Fibroblast of skin of left quadriceps (primary cell): ENCODE measurements at regions not wholly inside any gene's neighbourhood (a gene's known extent, or its start where the extent isn't known, plus 50 kb on each side); places are given as distances from the start of the nearest gene placed in this dataset.

Source experiments
- DNase-seq, 2 experiments: peaks; one replicate each; pipeline ENCODE4 v3.0.0-alpha.2; 2013; ENCODE audit warnings: low read depth in 2 of 2

DNA sequence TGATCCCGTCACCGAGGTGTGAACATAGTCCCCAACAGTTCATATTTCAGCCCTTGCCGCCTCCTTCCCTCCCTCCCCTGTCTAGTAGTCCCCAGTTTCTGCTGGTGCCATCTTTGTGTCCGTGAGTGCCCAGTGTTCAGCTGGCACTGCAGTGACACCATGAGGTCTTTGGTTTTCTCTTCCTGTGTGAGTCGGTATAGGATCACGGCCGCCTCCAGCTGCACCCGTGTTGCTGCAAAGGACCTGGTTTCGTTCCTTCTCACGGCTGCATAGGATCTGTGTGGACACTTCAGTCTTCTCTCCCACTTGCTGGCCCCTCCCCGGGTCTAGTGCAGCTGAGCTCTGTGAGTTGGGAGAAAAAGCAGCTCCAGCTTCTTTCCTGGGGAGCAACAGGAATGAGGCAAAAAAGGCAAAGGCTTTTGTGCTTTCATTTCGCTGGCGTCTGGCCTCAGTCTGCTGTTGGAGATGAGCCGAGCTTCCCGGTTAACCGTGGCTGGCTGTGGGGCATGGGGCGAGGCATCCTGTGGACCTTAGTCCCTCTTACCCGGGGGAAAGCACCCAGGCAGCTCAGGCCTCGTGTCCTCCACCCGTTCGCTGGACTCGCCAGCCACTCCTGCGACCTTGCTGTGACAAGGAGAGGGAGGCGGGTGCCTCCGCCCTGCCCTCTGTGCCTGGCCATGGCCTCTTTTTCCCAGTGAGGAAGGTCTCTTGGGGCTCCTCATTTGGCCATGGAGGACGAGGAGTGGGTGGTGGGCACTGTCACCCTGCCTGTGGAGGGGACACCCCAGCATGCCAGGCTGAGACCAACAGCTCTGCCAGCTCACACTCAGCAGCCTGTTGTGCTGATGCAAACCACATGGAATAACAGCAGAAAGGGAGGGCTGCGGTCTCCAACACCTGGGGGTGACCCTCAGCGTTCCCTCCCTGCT lies 196.5 kb downstream of the TEX29 start:
- DNase-seq: no peak

DNA sequence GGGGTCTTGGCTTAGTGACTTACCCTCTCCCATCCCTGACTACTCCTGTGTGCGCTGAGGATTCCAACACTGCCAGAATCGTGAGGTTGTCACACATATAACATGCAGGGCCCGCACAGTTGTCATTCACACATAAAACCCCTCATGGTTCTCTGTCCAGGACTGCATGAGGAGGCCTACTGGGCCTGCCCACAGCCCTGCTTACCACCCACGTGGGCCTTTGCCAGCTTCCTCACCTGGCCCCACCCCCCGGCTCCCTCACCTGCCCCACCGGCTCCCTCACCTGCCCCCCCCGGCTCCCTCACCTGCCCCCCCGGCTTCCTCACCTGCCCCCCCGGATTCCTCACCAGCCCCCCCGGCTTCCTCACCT lies 197.2 kb downstream of the TEX29 start:
- no peak for DNase-seq

DNA sequence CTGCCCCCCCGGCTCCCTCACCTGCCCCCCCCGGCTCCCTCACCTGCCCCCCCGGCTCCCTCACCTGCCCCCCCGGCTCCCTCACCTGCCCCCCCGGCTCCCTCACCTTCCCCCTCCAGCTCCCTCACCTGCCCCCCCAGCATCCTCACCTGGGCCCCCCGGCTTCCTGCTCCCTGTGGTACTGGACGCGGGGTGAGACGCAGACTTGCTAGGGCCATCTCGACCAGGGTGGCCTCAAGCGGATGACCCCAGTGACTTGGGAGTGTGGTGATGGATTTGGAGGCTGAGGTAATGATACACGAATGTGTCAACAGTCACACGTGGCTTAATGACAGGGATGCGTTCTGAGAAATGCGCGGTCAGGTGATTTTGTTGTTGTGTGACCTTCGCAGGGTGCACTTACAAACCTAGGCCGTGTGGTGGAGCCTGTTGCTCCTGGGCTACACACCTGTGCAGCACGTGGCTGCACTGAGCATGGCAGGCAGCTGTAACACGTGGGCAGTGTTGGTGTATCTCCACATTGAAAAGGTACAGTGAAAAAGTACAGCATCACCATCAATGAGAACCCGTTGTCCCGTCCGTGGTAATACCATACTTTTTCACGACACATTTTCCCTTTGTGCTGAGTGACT lies 197.8 kb downstream of the TEX29 start:
- DNase-seq: no peak

DNA sequence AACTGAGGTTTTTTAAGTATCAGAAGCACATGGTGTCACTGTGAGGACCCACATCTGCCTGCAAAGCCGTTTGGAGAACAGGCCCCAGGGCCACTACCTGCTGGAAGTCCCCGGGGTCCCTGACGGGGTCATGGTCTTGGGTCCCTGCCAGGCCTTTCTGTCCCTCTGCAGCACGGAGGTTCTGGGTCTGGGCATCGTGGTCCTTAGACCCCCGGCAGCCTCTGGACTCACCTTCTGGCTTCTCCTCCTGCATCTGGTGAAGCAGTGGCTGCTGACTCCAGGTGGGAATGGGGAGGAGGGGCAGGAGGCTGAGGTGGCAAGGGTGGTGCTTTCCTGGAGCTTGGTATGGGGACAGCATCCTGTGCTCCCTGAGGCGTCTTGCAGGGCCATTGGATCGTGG lies 198.6 kb downstream of the TEX29 start:
- no peak for DNase-seq

DNA sequence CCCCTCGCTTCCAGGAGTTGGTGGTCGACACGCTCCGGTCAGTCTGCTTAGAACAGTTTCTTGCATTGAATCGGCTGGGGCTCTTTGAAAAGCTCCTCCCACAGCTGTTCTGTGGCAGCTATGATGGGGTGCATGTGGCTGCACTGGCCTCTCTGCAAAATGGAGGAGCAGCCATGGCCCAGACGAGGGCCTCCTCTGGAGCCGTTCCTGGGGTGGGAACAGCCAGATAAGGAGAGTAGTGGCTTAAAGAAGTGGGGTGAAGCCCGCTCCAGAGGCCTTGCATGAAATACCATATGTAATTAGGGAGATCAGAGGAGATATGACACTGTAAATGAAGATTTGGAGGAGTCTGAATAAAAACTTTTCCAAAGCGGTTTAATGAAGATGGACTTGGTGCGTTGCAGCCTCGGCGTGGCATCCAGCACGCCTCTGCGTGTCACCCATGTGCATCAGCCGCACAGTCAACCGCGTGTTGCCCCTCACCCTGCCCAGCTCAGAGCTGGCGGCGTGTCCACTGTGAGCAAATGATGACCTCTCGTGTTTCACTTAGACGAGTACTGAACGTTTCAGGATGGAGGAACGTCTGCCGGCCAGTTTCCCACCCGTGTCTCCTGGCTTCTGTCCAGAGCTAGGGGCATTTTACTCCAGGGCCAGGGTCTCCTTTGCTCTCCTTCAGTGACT lies 199.2 kb downstream of the TEX29 start:
- DNase-seq: no peak

DNA sequence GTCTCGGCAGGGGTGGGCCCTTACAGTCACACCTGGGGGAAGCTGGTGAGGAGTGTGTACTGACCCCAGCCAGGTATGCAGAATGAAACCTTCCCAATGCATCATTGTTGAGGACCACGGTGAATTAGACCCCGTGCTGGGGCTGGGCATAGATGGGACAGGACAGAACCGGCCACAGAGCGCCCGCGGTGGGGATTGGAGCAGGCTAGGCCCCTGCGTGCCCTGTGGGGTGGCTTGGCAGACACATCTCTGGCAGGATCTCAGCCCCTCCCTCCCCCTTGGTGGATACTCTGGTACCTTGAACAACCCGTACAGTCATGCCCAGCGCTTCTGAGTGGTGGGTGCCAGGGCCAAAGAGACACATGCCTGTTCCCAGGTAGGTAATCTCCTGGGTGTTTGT lies 200.6 kb downstream of the TEX29 start:
- no peak for DNase-seq

DNA sequence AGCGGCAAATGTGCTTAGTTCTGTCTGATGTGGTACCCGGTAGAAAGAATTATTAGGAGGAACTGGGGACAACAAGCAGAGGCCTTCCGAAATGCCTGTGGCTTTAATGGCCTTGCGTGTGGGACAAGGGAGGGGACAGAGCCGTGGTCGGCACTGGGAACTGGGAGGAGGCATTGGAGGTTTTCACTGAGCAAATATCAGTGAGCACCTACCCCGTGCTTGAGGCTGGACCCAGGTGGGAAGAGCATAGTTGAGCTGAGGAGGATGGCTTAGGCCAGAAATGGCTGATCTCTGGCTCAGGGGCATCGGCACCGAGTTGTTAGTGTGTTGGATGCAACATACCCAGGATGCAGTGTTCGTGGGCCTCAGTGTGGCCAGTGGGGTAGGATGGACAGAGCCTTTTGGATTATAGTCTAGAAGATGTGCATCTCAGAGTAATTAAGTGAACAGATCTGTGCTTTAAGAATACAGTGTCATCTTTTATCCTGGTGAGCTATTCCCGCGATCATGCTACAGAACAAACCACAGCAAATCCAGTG lies 201.3 kb downstream of the TEX29 start:
- no peak for DNase-seq

DNA sequence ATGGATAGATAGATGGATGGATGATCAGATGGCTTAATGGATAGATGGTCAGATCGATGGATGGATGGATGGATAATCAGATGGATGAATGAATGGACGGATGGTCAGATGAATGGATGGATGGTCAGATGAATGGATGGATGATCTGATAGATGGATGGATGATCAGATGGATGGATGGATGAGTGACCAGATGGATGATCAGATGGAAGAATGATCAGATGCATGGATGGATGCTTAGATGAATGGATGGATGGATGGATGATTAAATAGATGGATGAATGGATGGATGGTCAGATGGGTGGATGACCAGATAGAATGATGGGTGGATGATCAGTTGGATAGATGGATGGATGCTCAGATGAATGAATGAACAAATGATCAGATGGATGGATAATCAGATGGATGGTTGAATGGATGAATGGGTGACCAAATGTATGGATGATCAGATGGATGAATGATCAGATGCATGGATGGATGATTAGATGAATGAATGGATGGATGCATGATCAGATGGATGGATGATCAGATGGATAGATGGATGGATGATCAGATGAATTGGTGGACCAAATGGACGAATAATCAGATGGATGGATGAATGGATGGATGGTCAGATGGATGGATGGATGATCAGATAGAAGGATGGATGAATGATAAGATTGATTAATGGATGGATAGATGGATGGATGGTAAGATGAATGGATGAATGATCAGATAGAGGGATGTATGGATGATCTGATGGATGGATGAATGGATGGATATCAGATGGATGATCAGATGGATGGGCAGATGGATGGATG lies 205.1 kb downstream of the TEX29 start:
- DNase-seq: no peak

DNA sequence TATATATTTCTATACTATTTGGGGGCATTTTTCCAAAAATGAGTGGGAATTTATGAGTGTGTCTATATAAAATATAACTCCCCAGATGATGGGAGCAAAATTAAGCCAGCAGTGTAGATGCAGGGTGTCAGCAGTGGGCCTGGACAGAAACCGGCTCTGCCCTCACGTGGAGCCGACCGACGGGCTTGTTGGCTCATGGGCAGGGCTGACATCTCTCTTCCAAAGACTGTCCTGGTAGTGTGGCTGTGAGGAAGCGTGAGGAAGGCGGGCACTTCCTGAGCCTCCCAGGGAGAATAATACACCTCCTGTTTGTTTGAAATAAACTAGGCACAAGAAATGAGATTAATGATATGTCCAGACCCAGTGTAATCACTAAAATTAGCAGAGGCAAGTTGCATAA lies 206.5 kb downstream of the TEX29 start:
- no peak for DNase-seq

DNA sequence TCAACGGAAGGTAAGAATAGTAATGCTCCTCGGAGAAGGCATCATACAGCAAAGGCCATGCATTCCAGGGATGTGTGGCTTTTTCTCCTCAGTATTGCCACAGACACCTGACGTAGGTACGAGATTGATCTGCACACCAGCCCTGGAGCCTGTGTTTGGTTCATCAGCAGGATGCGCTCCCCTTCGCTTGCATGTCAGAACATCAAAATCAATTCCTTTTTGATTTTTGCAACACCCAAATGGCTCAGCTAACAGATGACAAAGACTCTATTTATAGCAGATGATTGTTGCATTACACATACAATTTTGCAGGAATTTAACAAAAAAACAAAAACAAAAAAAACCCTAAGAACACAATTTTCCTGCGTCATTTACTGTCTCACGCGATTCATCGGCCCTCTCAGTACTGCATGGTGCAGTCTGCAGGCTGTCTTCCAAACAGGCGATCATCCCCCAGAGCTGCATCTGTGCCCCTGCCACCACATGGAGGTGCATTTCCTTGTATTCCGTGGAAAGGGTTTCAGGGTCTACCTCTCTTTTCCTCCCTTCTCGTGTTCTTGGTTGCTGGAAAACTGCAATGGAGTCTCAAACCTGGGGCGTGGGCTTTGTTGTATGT lies 207.3 kb downstream of the TEX29 start:
- DNase-seq: no peak

DNA sequence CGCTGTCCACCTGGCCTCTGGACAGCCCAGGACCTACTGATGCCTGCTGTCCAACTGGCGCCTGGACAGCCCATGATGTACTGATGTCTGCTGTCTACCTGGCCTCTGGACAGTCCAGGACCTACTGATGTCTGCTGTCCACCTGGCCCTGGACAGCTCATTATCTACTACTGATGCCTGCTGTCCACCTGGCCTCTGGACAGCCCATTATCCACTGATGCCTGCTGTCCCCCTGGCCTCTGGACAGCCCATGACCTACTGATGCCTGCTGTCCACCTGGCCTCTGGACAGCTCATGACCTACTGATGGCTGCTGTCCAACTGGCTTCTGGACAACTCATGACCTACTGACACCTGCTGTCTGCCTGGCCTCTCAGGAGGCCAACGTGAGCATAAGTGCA lies 208.1 kb downstream of the TEX29 start:
- DNase-seq: no peak

DNA sequence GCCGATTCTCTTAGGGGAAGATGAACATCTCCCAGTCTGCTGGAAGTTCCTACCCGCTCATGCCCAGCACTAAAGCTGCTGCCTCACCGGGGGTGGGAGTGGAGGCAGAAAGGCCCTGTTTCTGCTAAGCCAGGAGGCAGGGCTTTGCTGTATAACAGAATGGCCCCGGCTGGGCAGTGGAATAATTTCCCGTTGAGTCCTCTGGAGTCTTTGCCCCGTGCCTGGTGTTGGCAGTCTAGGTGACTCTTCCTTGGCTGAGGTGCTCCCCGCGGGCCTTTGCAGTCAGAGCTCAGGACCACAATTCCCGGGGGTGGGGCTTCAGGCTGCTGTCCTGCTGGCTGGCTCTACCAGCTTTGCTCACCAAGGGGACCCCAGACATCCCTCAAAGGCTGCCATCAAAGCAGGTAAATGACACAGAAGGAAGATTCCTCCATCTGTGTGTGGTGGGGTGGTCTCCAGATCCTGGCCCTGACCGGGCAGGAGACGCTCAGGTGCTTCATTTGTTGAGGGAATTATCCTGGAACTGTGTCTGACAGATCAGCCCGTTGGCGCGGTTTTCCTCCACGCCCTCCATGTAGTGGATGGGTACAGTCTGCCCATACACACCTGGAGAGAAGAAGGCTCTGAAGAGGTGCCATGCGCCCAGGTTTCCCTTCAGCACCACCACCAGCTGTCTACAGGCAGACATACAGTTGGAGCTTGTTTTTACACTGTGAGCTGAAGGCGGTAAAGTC lies 209.9 kb downstream of the TEX29 start:
- DNase-seq: no peak

DNA sequence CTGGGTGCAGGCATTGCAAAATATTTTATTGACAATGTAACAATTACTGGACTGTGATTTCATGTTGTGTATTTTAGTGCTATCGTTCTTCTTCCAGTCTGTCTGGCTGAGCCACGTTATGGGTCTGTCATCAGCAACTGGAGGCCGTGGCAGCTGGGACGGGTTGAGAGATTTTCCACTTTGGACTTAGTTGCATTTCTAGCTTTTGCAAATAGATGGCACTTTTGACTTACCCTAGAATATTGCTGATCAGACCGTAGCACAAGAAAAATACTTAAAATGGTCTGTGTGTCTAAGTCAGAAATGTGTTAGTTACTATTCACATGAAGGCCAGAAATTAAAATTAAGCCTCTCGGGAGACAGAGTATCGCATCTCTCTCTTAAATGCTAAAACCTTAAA lies 211.1 kb downstream of the TEX29 start:
- DNase-seq: no peak

DNA sequence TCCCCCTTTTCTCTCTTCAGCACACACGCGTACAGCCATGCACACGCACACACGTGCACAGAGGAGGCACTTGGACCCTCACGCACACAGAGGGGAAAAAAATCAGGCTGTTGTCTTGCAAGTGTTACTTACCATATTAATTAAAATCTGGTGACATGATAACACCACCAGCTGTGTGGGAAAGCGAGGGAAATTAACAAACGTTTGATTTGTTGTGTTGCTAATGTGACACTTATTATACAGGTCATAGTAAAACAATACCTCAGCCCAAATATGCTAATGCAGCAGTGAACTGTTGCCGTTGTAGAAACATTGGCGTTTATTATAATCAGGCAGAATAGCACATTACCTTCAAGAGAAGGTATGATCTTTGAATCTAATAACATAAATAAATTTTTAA lies 211.7 kb downstream of the TEX29 start:
- DNase-seq: no peak

DNA sequence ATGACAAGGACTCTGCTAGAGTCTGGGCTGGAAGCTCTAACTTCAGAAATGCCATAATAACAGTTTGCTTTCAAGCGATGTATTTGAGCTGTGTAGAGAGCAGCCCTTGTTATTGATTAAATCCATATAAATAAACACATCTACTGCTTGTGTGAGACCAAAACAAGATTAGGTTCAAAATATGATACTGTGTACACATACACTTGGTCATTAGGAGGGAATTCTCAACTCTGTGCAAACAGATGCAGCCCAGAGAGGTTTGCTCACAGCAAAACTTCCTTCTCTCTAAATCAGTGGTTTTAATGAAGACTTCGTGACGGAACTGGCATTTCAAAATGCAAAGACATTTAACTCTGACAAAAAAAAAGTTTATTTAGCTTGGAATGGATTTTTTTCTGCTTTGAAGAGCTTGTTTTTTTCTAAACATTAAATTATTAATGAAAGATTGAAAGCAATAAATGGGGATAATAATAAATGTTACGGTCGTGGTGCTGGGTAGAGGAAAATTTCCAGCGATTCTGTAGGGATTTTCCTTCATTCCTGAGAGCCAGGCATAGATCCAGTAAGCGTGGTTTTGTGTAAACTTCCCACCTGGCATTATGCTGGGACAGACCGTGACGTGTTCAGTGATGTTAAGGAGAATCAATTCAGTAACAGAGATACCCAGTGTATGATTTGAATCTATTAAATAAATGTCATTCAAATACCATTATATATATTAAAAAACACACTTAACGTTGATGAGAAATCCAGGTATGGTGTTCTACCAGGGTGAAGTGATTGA lies 213.7 kb downstream of the TEX29 start:
- DNase-seq: no peak

DNA sequence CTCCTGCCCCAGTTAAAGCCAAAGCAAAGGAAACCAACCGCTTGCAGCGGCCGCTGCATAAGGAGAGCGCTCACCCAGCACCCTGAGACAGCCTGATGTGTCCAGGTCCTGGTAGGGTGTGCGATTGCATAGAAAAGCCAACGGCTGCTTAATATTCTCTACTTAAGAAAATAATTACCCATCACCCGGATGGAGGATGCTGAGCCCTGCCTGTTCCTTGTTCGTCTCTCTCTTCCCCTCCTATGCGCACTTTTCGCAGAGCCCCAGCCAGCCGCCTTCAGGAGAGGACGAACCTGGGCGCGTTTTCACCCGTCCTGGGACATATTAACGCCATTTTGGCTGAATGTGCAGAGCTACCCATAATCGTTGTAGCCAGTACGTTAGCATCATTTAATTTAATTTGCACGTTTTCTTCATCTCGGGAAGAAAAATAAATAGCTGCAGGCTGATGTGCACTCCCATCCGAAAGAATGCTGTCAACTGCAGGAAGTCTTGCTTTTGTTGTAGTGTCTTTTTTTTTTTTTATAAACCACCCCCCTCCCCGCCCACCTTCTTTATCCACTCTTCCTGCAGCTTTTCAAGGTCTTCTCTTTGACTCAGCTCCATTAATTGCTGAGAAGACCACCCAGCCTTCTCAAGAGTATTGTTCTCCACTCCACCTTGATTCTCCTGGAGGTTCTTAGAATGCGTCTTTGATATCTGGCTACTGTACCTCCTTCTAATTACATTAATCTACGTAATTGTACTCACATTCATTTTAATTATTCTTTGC lies 214.5 kb downstream of the TEX29 start:
- no peak for DNase-seq

DNA sequence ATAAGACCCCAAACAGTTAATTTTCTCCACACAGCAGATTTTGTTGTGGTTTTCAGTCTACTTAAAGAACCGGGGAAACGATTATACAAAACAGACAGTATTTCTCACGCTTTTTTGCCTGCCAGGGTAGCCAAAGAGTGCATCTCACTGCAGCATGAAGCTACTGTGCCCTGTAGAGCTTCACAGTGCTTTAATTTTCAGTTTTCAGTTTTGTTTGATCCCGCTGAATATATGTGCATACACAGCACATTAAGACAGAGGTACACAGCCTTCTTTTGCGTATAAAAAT lies 215.0 kb downstream of the TEX29 start:
- DNase-seq: no peak

DNA sequence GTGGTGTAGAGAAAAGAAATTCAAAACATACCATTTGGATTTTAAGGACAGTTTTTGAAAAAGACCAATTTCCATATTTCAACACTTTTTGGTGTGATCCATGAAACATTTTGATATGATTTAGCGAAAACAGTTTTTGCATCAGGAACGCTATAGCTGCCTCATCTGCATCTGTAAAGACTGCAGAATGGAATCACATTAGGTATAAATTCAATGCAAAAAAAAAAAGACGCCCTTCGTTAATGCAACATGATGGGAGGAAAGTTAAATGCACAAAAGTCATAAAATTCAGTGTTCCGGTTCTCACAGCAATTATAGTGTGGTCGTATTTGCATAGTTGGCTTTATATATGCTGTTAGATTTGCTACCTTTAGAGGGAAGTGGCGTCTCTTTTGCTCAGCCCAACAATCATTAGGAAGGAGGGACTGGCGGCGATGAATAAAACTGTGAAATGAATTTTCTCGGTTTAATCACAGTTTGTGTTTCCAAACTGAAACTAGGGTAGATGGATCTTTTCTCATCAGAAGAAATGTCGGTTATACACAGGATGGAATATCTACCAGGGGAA lies 215.7 kb downstream of the TEX29 start:
- DNase-seq: no peak
